OCI-LY1 (cell line): ENCODE measurements at regions not wholly inside any gene's neighbourhood (a gene's known extent, or its start where the extent isn't known, plus 50 kb on each side); places are given as distances from the start of the nearest gene placed in this dataset.

Experiments
- CTCF ChIP-seq: fragments of 200-600 bp; sonication (generic), shearing (Covaris generic); IDR thresholded peaks from 2 replicates; pipeline ENCODE4 v1.5.1; 2017; ENCODE audit warnings: mild to moderate bottlenecking, antibody characterized with exemption, low read length, moderate library complexity, mixed read lengths
- EZH2 ChIP-seq: fragments of 200-600 bp; sonication (generic), shearing (Covaris generic); IDR thresholded peaks from 2 replicates; pipeline ENCODE4 v1.8.0; 2017; ENCODE audit warnings: borderline replicate concordance, mixed run types, mild to moderate bottlenecking, antibody characterized with exemption, low read length, moderate library complexity, mixed read lengths

- TF ChIP-seq CTCF: no peak
- no peak for TF ChIP-seq EZH2
Observed at GRCh38 chr4:108535757-108536156, 84.6 kb upstream of the RPL34 start.
